Endodermal cell (in vitro differentiated cells): ENCODE measurements at regions not wholly inside any gene's neighbourhood (a gene's known extent, or its start where the extent isn't known, plus 50 kb on each side); places are given as distances from the start of the nearest gene placed in this dataset.

Experiments used
- DNase-seq: peaks from one replicate; pipeline ENCODE4 v3.0.0-alpha.2; 2017
- H3K27ac ChIP-seq: 2 replicates; pipeline ENCODE4 v1.5.1; 2013; ENCODE audit warnings: mild to moderate bottlenecking, low read depth, low read length, moderate library complexity
- H3K27me3 ChIP-seq: 2 replicates; pipeline ENCODE4 v1.6.1; 2013; ENCODE audit warnings: mild to moderate bottlenecking, low read length, moderate library complexity; ENCODE audit not compliant: insufficient read depth, control insufficient read depth, poor library complexity, severe bottlenecking
- H3K36me3 ChIP-seq: 2 replicates; pipeline ENCODE4 v1.7.0; 2013; ENCODE audit warnings: mild to moderate bottlenecking, low read length, moderate library complexity; ENCODE audit not compliant: control insufficient read depth, insufficient read depth
- H3K4me1 ChIP-seq: one replicate; pipeline ENCODE4 v1.7.0; 2013; ENCODE audit warnings: low read length; ENCODE audit not compliant: control insufficient read depth, insufficient read depth
- H3K4me3 ChIP-seq: 2 replicates; pipeline ENCODE4 v1.5.1; 2013; ENCODE audit warnings: mild to moderate bottlenecking, low read length, moderate library complexity
- H3K9ac ChIP-seq: 2 replicates; pipeline ENCODE4 v1.6.1; 2013; ENCODE audit warnings: mild to moderate bottlenecking, low read length, moderate library complexity; ENCODE audit not compliant: poor library complexity, severe bottlenecking; ENCODE audit errors: extremely low read depth
- H3K9me3 ChIP-seq: 2 replicates; pipeline ENCODE4 v1.6.1; 2013; ENCODE audit warnings: mild to moderate bottlenecking, low read length, moderate library complexity; ENCODE audit not compliant: control insufficient read depth
- H3K27ac Mint-ChIP-seq: 2 replicates; pipeline ENCODE4 v1.8.0; 2020; ENCODE audit warnings: mixed read lengths
- H3K27me3 Mint-ChIP-seq: 2 replicates; pipeline ENCODE4 v1.8.0; 2021; ENCODE audit warnings: mild to moderate bottlenecking, mixed read lengths; ENCODE audit not compliant: insufficient read depth
- H3K36me3 Mint-ChIP-seq: 2 replicates; pipeline ENCODE4 v1.8.0; 2020; ENCODE audit warnings: low read depth, mixed read lengths
- H3K4me1 Mint-ChIP-seq: 2 replicates; pipeline ENCODE4 v1.8.0; 2020; ENCODE audit warnings: mixed read lengths
- H3K4me3 Mint-ChIP-seq: 2 replicates; pipeline ENCODE4 v1.8.0; 2020; ENCODE audit warnings: mild to moderate bottlenecking, moderate library complexity, mixed read lengths
- H3K9me3 Mint-ChIP-seq: 2 replicates; pipeline ENCODE4 v1.8.0; 2020; ENCODE audit warnings: mild to moderate bottlenecking, mixed read lengths
- WGBS, 2 experiments: methylation state at CpG; one replicate each; pipeline versions ENCODE4 v1.1.5 to v1.1.7; 2013; ENCODE audit warnings: missing lambda C conversion rate in 2 of 2, mixed read lengths in 1 of 2; ENCODE audit not compliant: insufficient coverage in 1 of 2, insufficient read length in 1 of 2; 5-methylcytosine and 5-hydroxymethylcytosine counted together
- TF ChIP-seq, protein P1 (sequence below): fragments of 200-600 bp; sonication (generic); conservative IDR thresholded peaks from 2 replicates; pipeline ENCODE4 v1.5.0; 2021; ENCODE audit warnings: antibody characterized with exemption, mild to moderate bottlenecking

DNA sequence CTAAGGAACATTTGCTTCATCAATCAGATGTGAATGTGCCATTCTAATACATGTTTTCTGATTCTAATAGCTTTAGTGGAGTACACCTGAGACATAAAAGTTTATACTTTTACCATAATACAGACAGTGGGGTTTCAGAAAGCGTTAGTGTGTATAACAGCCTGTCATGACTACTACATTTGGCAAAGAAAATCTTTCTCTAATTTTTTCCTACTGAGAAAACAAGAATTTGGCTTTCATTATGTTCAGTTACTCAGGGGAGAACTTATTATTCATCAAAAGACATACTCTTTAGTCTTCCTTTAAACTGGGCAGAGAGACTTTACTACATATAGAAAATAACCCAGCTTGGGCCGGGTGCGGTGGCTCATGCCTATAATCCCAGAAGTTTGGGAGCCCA is 104.9 kb downstream of the PCDH18 start:
- Histone ChIP-seq H3K4me1 (no peaks in the 10 kb centered on the region), H3K9ac (no peak overlapping the region), H3K27me3 (no peaks in the 10 kb centered on the region), H3K9me3 (peaks cover 9% of the 10 kb centered on the region), H3K36me3 (no peaks in the 10 kb centered on the region), H3K4me3 (no peak overlapping the region), H3K27ac (no peak overlapping the region)
- DNase-seq: no peak
- Mint-ChIP-seq H3K27ac (no peak overlapping the region), H3K4me3 (no peak overlapping the region), H3K4me1 (no peaks in the 10 kb centered on the region), H3K36me3 (no peaks in the 10 kb centered on the region), H3K27me3 (no peaks in the 10 kb centered on the region), H3K9me3 (peaks cover 7% of the 10 kb centered on the region)
- TF ChIP-seq, protein P1, sequence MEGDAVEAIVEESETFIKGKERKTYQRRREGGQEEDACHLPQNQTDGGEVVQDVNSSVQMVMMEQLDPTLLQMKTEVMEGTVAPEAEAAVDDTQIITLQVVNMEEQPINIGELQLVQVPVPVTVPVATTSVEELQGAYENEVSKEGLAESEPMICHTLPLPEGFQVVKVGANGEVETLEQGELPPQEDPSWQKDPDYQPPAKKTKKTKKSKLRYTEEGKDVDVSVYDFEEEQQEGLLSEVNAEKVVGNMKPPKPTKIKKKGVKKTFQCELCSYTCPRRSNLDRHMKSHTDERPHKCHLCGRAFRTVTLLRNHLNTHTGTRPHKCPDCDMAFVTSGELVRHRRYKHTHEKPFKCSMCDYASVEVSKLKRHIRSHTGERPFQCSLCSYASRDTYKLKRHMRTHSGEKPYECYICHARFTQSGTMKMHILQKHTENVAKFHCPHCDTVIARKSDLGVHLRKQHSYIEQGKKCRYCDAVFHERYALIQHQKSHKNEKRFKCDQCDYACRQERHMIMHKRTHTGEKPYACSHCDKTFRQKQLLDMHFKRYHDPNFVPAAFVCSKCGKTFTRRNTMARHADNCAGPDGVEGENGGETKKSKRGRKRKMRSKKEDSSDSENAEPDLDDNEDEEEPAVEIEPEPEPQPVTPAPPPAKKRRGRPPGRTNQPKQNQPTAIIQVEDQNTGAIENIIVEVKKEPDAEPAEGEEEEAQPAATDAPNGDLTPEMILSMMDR: no peak
- WGBS, 2 experiments: 98 to 100% methylated on average over 1 to 3 of the region's 3 CpGs

DNA sequence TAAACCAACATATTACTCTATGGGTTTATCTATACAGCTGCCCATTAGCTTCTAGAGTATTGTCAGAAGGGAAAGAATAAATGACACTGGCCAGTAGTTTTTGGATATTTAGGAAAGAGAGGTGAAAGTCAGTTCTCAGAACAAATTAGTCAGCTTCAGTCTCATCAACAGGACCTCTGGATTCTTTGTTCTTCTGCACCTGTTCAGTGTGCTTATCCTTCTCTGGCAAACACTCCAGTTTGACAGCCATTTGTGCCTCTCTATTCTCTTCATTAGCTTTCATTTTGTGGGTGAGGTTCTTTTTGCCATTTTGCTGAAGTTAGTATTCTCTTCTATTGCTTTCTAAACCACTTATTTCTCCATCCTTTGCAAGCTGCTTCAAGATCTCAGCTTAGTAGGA is 107.0 kb downstream of the PCDH18 start:
- TF ChIP-seq, protein P1: no peak
- H3K4me1 Mint-ChIP-seq: no peaks in the 10 kb centered on the region
- H3K27ac ChIP-seq: no peak overlapping the region
- no peaks in the 10 kb centered on the region for H3K36me3 Mint-ChIP-seq
- no peaks in the 10 kb centered on the region for H3K27me3 Mint-ChIP-seq
- DNase-seq: no peak
- H3K4me3 ChIP-seq: no peak overlapping the region
- H3K9me3 Mint-ChIP-seq: peaks cover 9% of the 10 kb centered on the region
- H3K27me3 ChIP-seq: no peaks in the 10 kb centered on the region
- H3K9me3 ChIP-seq: no peaks in the 10 kb centered on the region
- H3K4me3 Mint-ChIP-seq: no peak overlapping the region
- H3K27ac Mint-ChIP-seq: no peak overlapping the region
- H3K4me1 ChIP-seq: no peaks in the 10 kb centered on the region
- no peak overlapping the region for H3K9ac ChIP-seq
- no peaks in the 10 kb centered on the region for H3K36me3 ChIP-seq

DNA sequence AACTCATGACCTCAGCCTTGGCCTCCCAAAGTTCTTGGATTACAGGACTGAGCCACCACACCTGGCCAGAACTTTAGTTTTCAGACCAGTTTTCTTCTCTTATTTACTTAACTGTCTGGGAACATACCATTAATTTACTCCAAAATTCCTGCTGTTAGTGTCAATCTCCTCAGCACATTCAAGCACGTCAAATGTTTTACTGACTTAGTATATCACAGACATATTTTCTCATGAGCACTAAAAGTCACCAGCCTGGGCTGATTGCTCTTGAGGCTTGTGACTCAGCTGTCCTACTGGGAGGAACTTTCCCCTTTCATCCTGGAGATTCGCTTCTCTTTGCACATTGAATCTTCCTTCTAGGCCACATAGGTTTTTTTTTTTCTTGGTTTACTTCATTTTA is 109.6 kb downstream of the PCDH18 start:
- WGBS, 2 experiments: 97 to 100% methylated on average over 1 to 2 of the region's 2 CpGs
- Mint-ChIP-seq H3K4me3 (no peak overlapping the region), H3K9me3 (peaks cover 5% of the 10 kb centered on the region), H3K27ac (no peak overlapping the region), H3K36me3 (no peaks in the 10 kb centered on the region), H3K27me3 (no peaks in the 10 kb centered on the region), H3K4me1 (peaks cover 9% of the 10 kb centered on the region)
- Histone ChIP-seq H3K4me1 (no peaks in the 10 kb centered on the region), H3K36me3 (no peaks in the 10 kb centered on the region), H3K9me3 (no peaks in the 10 kb centered on the region), H3K4me3 (no peak overlapping the region), H3K9ac (no peak overlapping the region), H3K27ac (no peak overlapping the region), H3K27me3 (no peaks in the 10 kb centered on the region)
- TF ChIP-seq, protein P1: no peak
- DNase-seq: no peak
